ENCODE measurements at regions not wholly inside any gene's neighbourhood (a gene's known extent, or its start where the extent isn't known, plus 50 kb on each side); places are given as distances from the start of the nearest gene placed in this dataset.

DNA sequence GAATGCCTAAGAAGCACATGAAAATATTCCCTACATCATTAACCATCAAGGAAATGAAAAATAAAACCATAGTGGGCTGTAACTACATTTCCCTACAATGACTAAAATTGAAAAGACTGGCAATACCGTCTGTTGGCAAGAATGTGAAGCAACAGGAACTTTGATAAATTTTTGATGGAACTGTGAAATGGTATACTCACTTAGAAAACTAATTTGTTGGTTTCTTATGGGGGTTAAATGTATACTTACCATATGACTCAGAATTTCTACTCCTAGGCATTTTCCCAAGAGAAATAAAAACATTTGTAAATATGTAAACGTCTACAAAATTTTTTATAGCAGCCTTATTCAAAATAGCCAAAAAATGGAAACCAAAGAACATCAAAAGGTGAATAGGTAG, 121.4 kb upstream of the PLEKHA5 start:
- no peak for TF ChIP-seq FOSL1 (IDR thresholded peaks at IDR 0.05; ENCODE audit: insufficient read depth, low read depth, low read length)
- no peak for TF ChIP-seq POLR2A (IDR thresholded peaks at IDR 0.05; ENCODE audit: control extremely low read depth in 1 of 2, low read depth in 2 of 2, low read length in 2 of 2)
- TF ChIP-seq, protein P1, sequence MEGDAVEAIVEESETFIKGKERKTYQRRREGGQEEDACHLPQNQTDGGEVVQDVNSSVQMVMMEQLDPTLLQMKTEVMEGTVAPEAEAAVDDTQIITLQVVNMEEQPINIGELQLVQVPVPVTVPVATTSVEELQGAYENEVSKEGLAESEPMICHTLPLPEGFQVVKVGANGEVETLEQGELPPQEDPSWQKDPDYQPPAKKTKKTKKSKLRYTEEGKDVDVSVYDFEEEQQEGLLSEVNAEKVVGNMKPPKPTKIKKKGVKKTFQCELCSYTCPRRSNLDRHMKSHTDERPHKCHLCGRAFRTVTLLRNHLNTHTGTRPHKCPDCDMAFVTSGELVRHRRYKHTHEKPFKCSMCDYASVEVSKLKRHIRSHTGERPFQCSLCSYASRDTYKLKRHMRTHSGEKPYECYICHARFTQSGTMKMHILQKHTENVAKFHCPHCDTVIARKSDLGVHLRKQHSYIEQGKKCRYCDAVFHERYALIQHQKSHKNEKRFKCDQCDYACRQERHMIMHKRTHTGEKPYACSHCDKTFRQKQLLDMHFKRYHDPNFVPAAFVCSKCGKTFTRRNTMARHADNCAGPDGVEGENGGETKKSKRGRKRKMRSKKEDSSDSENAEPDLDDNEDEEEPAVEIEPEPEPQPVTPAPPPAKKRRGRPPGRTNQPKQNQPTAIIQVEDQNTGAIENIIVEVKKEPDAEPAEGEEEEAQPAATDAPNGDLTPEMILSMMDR (IDR thresholded peaks at IDR 0.05; ENCODE audit: control extremely low read depth in 1 of 3, insufficient read depth in 1 of 3, low read depth in 1 of 3, low read length in 3 of 3) = no peak
- no peak for TF ChIP-seq KDM1A (IDR thresholded peaks at IDR 0.05; ENCODE audit: borderline replicate concordance, low read length)
- TF ChIP-seq CEBPB (IDR thresholded peaks at IDR 0.05; ENCODE audit: low read depth, low read length) = no peak
- no peak for TF ChIP-seq JUND (IDR thresholded peaks at IDR 0.05; ENCODE audit: low read length)
- no peak for TF ChIP-seq EGR1 (IDR thresholded peaks at IDR 0.05; ENCODE audit: borderline replicate concordance, low read depth, low read length)
- TF ChIP-seq KDM4A (IDR thresholded peaks at IDR 0.05; ENCODE audit: low read depth, low read length, severe bottlenecking) = no peak
- no peak for TF ChIP-seq BRCA1 (IDR thresholded peaks at IDR 0.05; ENCODE audit: low read depth, low read length)
- TF ChIP-seq, protein P2, sequence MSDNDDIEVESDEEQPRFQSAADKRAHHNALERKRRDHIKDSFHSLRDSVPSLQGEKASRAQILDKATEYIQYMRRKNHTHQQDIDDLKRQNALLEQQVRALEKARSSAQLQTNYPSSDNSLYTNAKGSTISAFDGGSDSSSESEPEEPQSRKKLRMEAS (IDR thresholded peaks at IDR 0.05) = no peak
- no peak for TF ChIP-seq CHD2 (IDR thresholded peaks at IDR 0.05; ENCODE audit: low read length)
- no peak for TF ChIP-seq YY1 (IDR thresholded peaks at IDR 0.05; ENCODE audit: low read depth, low read length)

All from H1 (cell line).